GM10248 (cell line): ENCODE measurements at regions not wholly inside any gene's neighbourhood (a gene's known extent, or its start where the extent isn't known, plus 50 kb on each side); places are given as distances from the start of the nearest gene placed in this dataset.

Source experiments
- CTCF ChIA-PET: fragments of 300-600 bp; sonication (Branson Sonifier 250); formaldehyde crosslinking; extraction: SDS; loops from one replicate; lab custom pipeline; 2021; ENCODE audit warnings: antibody characterized with exemption; lab: Yijun Ruan, JAX
- POLR2A ChIA-PET: fragments of 350-650 bp; sonication (Branson Sonifier 250); formaldehyde crosslinking; extraction: SDS; loops from one replicate; lab custom pipeline; 2020; ENCODE audit warnings: antibody characterized with exemption; lab: Yijun Ruan, JAX
- DNase-seq: peaks from one replicate; pipeline ENCODE4 v3.0.0; 2012; ENCODE audit errors: extremely low spot score
- CTCF ChIP-seq: IDR thresholded peaks from 2 replicates; pipeline ENCODE4 v1.5.1; 2012; ENCODE audit warnings: mild to moderate bottlenecking, low read depth; ENCODE audit errors: extremely low read depth, missing control alignments, control extremely low read depth

DNA sequence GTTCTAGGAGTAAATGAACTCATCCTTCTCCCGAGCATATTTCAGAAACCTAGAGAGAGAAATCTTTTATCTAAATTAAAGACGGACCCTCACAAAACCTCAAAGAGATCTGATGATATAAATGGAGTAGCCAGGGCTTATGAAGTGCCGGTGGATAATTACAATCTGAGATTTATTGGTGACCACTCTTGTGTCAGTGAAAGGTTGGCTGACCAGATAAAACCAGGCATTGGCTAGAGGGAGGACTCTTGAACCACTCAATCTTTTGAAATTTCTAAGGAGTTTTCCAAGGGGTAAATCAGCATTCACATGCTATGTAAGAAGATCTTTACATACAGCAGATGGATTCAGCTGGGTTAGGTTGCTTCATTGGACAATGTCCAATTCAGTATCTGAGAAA lies 227.3 kb upstream of the MMADHC start:
- ChIA-PET CTCF (no interaction called here), POLR2A (no interaction called here)
- no peak for DNase-seq
- TF ChIP-seq CTCF = no peak

DNA sequence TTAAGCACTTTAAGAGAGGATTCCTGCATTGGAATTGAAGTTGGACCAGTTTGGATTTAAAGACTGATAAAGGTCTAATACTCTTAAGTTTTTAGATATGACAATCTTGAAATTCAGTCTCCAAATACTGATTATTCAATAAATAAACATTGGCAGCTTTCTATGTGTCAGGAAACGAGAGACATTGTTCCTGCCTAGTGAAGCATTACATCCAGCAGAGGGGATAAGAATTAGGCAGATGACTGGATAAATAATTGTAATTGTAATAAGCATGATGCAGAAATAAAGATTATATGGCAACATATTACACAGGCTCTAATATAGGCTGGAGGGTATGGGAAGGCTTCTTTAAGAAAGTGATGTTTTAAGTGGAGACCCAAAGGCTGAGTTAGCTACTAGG lies 226.5 kb upstream of the MMADHC start:
- POLR2A ChIA-PET = no interaction called here
- CTCF ChIA-PET = no interaction called here
- DNase-seq = no peak

DNA sequence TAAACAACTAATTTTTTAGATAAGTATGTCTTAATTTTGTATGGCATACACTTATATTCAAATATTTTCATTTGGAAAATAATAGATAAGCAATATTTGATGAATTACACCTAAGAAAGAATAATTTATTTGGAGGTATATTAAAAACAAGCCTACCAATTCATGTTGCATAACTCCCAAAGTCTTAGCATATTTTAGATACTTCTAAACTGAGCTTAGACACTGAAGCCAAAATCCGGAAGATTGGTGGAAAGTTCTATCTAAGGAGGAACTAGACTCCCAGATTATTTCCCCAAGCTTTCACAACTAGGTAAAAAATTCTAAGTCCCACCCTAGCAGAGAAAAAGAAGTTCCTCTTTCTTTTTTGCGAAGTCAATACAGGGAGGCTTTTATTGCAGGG lies 221.0 kb upstream of the MMADHC start:
- no peak for TF ChIP-seq CTCF
- ChIA-PET CTCF (interaction anchor here (1.3 kb wide), 1 partner anchor 9 kb away, joined by 4 read pairs; no protein-coding TSS in a partner anchor), POLR2A (no interaction called here)
- no peak for DNase-seq

More for the DNA sequence above, 226.5 kb upstream of the MMADHC start:
- TF ChIP-seq CTCF = no peak

DNA sequence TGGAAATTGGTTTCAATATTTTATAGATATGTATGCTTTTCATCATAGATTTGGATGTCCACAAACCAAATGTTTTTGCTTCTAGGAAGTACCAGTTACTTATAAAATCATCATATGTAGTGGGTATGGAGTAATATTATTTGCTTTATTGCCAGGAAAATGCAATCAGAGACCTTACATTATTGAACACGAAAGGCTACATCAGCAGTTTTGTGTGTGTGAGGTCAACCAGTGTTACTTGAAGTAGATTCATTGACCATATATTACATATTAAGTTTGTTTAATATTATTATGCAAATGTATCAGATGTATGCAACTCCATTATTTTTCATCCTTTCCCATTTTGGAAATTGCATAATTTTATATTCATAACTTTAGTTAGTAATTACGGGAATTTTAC lies 219.1 kb upstream of the MMADHC start:
- ChIA-PET CTCF (no interaction called here), POLR2A (no interaction called here)
- no peak for TF ChIP-seq CTCF
- DNase-seq = no peak

- no peak for TF ChIP-seq CTCF
- ChIA-PET POLR2A (no interaction called here), CTCF (interaction anchor here (1.4 to 2.3 kb wide), 2 partner anchors 8 to 17 kb away, joined by 4 to 9 read pairs; no protein-coding TSS in a partner anchor)
- DNase-seq = no peak
Measured at GRCh38 chr2:149800624-149801542, 213.3 kb upstream of the MMADHC start.

DNA sequence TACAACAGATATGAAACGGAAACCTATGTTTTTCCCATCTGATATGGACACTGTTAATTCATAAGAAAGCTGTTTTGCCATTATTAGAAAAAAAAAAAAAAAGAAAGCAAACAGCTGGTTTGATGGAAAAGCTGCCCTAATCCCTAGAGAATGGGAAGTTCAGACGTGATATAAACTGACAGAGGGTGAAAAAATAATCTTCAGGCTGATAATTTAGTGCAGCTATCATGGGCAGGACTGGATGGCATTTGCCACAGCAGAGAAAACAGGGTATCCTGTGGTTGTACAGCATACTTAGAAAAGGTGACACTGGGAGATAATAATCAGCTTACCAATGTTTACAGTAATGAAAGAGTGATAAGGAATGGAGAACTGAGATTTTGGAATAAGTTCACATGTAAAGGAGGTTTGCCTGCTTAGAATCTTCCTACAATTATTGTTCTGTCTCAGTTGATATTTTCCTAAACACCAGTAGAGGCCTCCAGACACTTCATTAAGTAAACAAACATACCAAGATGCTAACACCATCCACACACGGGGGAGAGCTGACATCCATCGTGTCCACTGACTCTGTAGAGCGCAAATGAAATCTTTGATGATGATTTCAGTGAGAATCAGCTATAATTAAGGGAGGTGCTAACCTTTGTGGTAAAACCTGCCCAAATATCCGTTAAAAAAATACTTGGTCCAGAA lies 211.6 kb upstream of the MMADHC start:
- CTCF ChIA-PET = interaction anchor here (1.2 to 1.4 kb wide), 2 partner anchors 10 to 11 kb away, joined by 3 to 4 read pairs; no protein-coding TSS in a partner anchor
- no peak for TF ChIP-seq CTCF
- POLR2A ChIA-PET = no interaction called here
- DNase-seq = no peak
